NCI-H1092 (cell line): ENCODE measurements at regions not wholly inside any gene's neighbourhood (a gene's known extent, or its start where the extent isn't known, plus 50 kb on each side); places are given as distances from the start of the nearest gene placed in this dataset.

ENCODE experiments used
- DNase-seq: peaks from one replicate; lab custom pipeline; 2025; lab: John Stamatoyannopoulos, UW

DNA sequence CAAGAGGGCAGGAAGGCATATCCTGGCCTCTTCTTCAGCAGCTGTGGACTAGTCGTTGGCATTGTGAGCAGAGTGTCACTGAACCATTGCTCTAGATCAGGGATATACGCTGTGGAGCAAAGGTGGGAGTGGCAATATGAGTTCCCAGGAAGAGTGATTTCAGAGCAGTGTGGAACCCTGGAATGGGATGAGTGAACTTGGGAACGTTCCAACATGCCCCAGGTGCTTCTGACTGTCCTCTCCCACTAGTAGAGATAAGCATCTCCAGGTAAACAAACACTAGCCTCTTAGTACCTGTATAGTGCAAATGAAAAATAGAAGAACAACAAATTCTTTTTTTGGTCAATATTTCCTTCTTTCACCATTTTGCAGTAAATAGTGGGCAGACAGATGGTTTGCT, 123.6 kb upstream of the VEPH1 start:
- no peak for DNase-seq

DNA sequence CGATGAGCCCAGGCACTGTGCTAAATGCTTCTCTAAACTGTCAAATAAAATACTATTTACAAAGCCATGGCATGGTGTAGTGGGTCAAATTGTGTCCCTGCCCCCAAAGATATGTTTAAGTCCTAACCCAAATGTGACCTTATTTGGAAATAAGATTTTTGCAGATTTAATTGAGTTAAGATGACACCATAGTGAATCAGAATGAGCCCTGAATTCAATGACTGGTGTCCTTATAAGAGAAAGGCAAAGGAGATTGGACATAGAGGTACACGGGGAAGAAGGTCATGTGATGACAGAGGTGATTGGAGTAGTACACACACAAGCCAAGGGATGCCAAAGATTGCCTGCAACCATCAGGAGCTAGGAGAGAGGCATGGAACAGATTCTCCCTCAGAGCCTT, 121.6 kb upstream of the VEPH1 start:
- no peak for DNase-seq

- no peak for DNase-seq
These were observed 115.7 kb upstream of the VEPH1 start for GRCh38 chr3:157618886-157619285.

GRCh38 chr3:157618075-157618760, 115.0 kb upstream of the VEPH1 start:
- DNase-seq, result peak; percentile 3

- no peak for DNase-seq
These were observed 111.7 kb upstream of the VEPH1 start for GRCh38 chr3:157614896-157615295.

- DNase-seq, result no peak
These were observed 108.4 kb upstream of the VEPH1 start for GRCh38 chr3:157611536-157612076.

DNA sequence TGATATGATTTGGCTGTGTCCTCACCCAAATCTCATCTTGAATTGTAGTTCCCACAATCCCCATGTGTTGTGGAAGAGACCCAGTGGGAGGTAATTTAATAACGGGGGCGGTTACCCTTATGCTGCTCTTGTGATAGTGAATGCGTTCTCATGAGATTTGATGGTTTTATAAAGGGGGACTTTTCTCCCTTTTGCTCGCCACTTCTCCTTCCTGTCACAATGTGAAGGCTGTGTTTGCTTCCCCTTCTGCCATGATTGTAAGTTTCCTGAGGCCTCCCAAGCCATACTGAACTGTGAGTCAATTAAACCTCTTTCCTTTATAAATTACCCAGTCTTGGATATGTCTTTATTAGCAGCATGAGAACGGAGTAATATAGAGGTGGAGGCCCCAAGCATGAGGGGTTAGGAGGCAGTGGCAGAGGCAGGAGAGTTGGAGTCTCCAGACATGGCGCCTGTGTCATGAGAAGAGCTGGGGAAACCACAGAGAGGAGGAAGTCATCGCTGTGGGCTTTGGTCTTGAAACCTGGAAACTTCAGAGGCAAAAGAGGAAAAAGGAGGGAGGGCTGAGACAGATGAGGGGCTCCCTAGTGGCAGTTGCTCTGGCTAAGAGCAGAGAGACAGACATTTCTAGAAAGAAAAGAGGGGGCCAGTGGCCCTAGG, 107.8 kb upstream of the VEPH1 start:
- no peak for DNase-seq

DNA sequence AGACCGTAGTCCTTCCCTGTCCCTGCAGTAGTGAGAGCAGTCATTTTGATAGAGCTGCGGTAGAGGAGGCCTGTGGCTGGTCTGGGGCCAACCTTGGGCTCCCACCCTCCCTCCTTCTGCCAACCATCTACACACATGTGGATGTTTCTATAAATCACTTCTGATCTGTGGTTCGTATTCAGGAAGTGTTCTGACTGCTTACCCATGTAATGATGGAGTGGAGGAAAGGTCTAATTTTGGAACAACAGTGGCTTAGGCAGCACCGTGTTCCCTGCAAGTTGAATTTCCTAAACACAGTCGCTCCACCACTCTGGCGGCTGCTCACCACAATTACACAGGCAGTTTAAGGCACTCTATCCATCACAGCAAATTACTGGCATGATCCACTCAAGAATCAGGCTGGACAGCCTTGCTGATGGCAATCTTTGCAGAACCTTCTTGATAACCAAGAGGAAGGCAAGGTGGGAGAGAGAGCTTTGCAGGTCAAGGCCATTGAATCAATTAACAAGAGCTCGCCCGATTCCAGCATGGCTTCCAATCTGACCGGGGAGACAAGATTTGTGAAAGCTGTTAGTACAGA, 104.7 kb upstream of the VEPH1 start:
- DNase-seq, result no peak

DNA sequence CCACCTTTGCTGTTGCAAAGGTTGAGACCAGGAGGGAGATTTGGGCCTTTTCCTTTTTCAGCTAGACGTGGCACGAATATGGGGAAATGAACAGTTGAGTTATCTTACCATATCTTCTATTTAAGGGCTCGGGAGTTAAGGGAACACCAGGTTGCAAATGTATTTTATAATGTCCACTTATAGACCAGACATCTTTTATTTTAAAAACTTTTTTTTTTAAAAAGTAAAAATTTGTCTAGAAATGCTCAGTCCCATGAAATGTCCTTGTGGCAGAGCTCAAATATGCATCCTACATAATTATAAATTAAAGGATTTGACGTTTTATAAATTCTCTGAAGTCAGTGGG, 103.6 kb upstream of the VEPH1 start:
- no peak for DNase-seq

DNA sequence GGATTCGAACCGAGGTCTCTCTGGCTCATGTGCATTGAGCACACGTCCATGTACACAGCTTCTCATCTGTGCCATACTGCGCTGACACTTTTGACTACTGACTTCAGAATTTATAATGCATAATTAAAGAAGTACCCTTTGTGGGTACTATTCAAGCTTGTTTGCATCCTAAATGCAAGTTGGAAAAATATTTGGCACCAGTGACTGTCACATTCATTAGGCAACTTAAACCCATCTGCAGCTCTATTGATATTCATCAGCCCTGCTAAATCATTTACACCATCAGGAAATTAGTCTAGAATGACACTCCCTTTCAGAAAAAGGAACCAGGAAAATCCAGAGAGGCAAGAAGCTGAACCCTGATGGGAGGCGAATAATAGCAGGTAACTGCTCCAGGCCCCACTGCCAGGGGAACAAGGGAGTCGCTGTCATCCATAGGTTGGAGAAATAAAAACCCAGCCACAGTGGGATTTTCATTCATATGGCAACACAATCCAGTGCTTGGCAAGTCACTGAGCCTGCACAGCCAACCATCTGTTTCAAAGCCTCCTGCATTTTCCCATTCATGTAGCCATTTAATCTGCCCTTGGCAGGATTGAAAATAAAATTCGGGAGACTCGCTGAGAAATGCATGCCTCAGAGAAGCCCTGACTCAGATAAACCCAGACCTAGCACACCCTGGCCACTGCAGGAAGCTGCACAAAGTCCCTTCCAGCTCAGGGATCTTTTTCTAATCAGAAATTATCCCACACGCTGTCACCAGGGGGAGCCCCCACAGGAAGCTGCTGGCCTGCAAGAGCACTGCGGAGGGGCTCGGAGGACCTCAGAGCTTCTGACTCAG, 103.0 kb upstream of the VEPH1 start:
- peak; percentile 45 for DNase-seq

GRCh38 chr3:157605356-157605755, 102.1 kb upstream of the VEPH1 start:
- no peak for DNase-seq

DNA sequence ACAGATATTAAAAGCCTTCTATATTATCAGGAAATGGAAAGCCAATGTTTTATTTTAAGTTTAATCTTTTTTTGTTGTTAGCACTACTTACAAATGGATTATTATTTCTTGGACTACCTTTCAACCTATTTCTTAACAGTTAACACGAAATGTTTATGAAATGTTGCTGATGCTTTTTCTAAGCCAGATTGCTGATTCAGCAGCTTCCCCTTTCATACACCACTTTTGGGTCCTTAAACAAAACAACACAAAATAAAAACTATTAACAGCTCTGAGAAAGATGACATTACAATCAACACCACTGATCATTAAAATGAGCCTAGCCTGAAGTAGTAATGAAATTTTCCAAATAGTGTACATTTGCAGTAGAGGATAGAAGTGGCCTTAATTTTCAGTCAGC, 99.2 kb upstream of the VEPH1 start:
- DNase-seq, result no peak

- DNase-seq, result no peak
These were observed 92.0 kb upstream of the VEPH1 start for GRCh38 chr3:157595259-157595658.

- no peak for DNase-seq
These were observed 91.2 kb upstream of the VEPH1 start for GRCh38 chr3:157594413-157594812.

DNA sequence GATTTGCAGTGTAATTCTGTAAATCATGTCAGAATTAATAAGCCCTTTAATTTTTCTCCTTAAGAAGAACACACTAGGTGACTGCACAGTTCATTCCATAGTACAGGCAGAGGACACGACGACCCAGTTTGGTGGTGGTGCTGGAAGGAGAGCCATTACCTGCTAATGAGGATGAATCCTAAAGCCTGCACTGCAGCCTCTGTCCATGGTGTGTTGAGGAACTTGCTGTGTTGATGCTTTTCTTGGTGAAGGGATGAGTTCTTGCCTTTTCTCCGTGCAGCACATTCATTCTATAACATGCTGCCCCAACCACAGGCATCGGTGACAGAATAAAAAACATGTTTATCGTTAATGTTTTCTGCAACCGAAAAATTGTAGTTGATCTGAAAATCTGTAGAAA, 89.6 kb upstream of the VEPH1 start:
- DNase-seq, result no peak

GRCh38 chr3:157590273-157590672, 87.1 kb upstream of the VEPH1 start:
- DNase-seq, result no peak

DNA sequence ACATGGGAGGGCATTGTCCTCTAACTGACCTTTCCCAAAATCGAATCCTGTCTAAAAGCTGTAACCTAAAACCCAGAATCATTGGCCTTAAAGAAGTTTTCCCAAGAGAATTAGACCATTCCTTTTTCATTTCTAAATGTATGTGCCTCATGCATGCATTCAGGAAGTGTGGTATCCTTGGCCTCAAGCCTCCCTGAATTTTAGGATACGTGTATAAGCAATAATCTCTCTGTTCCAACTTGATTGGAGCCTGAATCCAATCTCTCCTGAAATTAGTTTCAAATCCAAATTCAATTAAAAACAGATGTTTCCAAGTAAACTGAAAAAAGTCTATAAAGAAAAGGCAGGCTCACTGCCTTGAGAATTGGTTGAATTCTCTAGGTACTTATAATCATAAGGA, 86.0 kb upstream of the VEPH1 start:
- DNase-seq, result no peak

- no peak for DNase-seq
These were observed 85.3 kb upstream of the VEPH1 start for GRCh38 chr3:157588386-157589060.

- no peak for DNase-seq
These were observed 83.1 kb upstream of the VEPH1 start for GRCh38 chr3:157586293-157586692.

DNA sequence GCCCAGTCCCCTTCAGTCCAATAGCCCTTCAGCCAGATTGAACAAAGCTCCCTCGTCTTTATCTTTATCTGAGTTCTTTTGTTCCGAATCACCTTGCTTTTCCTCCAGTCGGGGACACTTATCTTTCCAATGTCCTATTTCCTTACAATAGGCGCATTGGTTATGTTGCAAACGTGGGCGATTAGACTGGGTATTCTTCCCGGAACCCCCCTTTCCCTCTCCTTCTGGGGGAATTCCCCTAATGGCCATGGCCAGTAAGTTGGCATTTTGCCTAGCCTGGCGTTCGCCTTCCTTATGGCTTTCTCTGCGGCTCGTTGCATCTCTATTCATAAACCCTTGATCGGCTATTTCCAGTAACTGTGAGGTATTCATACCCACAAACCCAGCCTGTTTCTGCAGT, 82.2 kb upstream of the VEPH1 start:
- DNase-seq, result no peak

DNA sequence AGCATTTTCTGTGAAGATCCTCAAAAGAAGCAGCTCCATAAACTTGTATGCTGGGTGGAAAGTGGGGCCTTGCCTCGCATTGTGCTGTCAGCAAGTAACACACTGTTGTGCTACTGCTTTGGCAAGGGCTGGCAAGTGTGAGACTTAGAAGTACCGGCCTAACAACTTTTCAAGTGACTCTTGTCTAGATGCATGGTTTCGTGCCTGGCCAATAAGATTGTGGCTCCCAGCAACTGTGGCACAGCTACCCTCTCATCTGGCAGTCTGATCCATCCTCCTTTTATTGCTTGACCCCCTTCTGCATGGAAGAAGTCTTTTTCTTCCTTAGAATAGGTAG, 79.4 kb upstream of the VEPH1 start:
- no peak for DNase-seq
